Endothelial cell of umbilical vein (primary cell): ENCODE measurements at regions not wholly inside any gene's neighbourhood (a gene's known extent, or its start where the extent isn't known, plus 50 kb on each side); places are given as distances from the start of the nearest gene placed in this dataset.

Experiments
- BruUV-seq: library from RNA; stranded (reverse); fragments of 400-500 nt; replicated peaks from 2 replicates; lab custom pipeline; 2021; lab: Mats Ljungman, UMichigan
- CTCF ChIA-PET: fragments of 300-600, 350-600 bp; sonication (Branson Sonifier 250); formaldehyde crosslinking; loops from one replicate; lab custom pipeline; 2021; ENCODE audit warnings: antibody characterized with exemption, inconsistent platforms; lab: Charles Lee
- POLR2A ChIA-PET: fragments of 300-600, 350-600 bp; sonication (Branson Sonifier 250); formaldehyde crosslinking; loops from one replicate; lab custom pipeline; 2021; ENCODE audit warnings: antibody characterized with exemption, inconsistent platforms; lab: Charles Lee
- DNase-seq: peaks from one replicate; pipeline ENCODE4 v3.0.0-alpha.2; 2011; ENCODE audit warnings: low read depth, low spot score
- FAIRE-seq: peaks from 2 replicates; lab custom pipeline; 2011; peaks lifted over from hg19 to GRCh38; lab: Jason Lieb, UNC
- H2AFZ ChIP-seq: 2 replicates; pipeline ENCODE4 v1.6.0; 2012; ENCODE audit warnings: low read depth, low read length, control low read depth, inconsistent platforms
- H3K27ac ChIP-seq: 2 replicates; pipeline ENCODE4 v1.5.1; 2011; ENCODE audit warnings: low read depth, mild to moderate bottlenecking, control low read depth, low read length, moderate library complexity; ENCODE audit not compliant: insufficient read depth
- H3K27me3 ChIP-seq, 2 experiments: 2 replicates each; pipeline versions ENCODE4 v1.6.0 to v1.6.1; 2011; ENCODE audit warnings: low read length in 2 of 2, mixed read lengths in 1 of 2; ENCODE audit not compliant: control insufficient read depth in 2 of 2, insufficient read depth in 2 of 2
- H3K36me3 ChIP-seq, 2 experiments: 2 replicates in 1 of 2; 3 replicates in 1 of 2; pipeline ENCODE4 v1.5.1; 2011; ENCODE audit warnings: low read length in 2 of 2, mild to moderate bottlenecking in 1 of 2, moderate library complexity in 1 of 2; ENCODE audit not compliant: control insufficient read depth in 2 of 2, insufficient read depth in 2 of 2; ENCODE audit errors: extremely low read depth in 1 of 2
- H3K4me1 ChIP-seq: 3 replicates; pipeline ENCODE4 v1.5.1; 2011; ENCODE audit warnings: mild to moderate bottlenecking, low read length; ENCODE audit not compliant: control insufficient read depth, insufficient read depth; ENCODE audit errors: extremely low read depth
- H3K4me2 ChIP-seq: 2 replicates; pipeline ENCODE4 v1.6.1; 2011; ENCODE audit warnings: low read length, control low read depth, mixed read lengths; ENCODE audit not compliant: insufficient read depth
- H3K4me3 ChIP-seq, 3 experiments: fragments of 200-600 bp in 1 of 3; sonication (generic), shearing (Covaris generic) in 1 of 3; replicated peaks in 1 of 3; 2 replicates each; pipeline ENCODE4 v1.5.1; 2011 to 2016; ENCODE audit warnings: control low read depth in 3 of 3, low read length in 3 of 3, mild to moderate bottlenecking in 2 of 3, inconsistent platforms in 1 of 3, low read depth in 1 of 3, moderate library complexity in 1 of 3; ENCODE audit not compliant: insufficient read depth in 1 of 3
- H3K79me2 ChIP-seq: 2 replicates; pipeline ENCODE4 v1.6.0; 2012; ENCODE audit warnings: low read length, inconsistent platforms; ENCODE audit not compliant: control insufficient read depth, insufficient read depth
- H3K9ac ChIP-seq: replicated peaks from 2 replicates; pipeline ENCODE3; 2011; ENCODE audit warnings: low read length, control low read depth; ENCODE audit not compliant: insufficient read depth; ENCODE audit errors: extremely low read depth
- H3K9me1 ChIP-seq: replicated peaks from 3 replicates; pipeline ENCODE4 v1.6.0; 2011; ENCODE audit warnings: mild to moderate bottlenecking, low read length; ENCODE audit not compliant: control insufficient read depth, insufficient read depth; ENCODE audit errors: extremely low read depth
- H3K9me3 ChIP-seq: replicated peaks from 2 replicates; pipeline ENCODE4 v1.5.1; 2012; ENCODE audit warnings: low read length, inconsistent platforms; ENCODE audit not compliant: control insufficient read depth, insufficient read depth
- H4K20me1 ChIP-seq: replicated peaks from 2 replicates; pipeline ENCODE3; 2011; ENCODE audit warnings: mild to moderate bottlenecking, low read length; ENCODE audit not compliant: control insufficient read depth, insufficient read depth; ENCODE audit errors: extremely low read depth
- EZH2 ChIP-seq: IDR thresholded peaks from 2 replicates; pipeline ENCODE4 v1.6.1; 2012; ENCODE audit warnings: borderline replicate concordance, low read depth, mild to moderate bottlenecking, moderate library complexity, low read length, inconsistent platforms; ENCODE audit not compliant: severe bottlenecking
- FOS ChIP-seq: IDR thresholded peaks from 2 replicates; pipeline ENCODE4 v1.6.1; 2011; ENCODE audit warnings: mild to moderate bottlenecking, low read length, moderate library complexity, borderline replicate concordance; ENCODE audit not compliant: insufficient read depth
- GATA2 ChIP-seq: IDR thresholded peaks from 2 replicates; pipeline ENCODE4 v1.7.0; 2011; ENCODE audit warnings: low read depth, mild to moderate bottlenecking, moderate library complexity, mixed read lengths, low read length; ENCODE audit not compliant: insufficient read length, insufficient read depth
- JUN ChIP-seq: IDR thresholded peaks from 2 replicates; pipeline ENCODE4 v1.6.1; 2011; ENCODE audit warnings: borderline replicate concordance, low read depth; ENCODE audit not compliant: insufficient read length, insufficient read depth
- MAX ChIP-seq: IDR thresholded peaks from 2 replicates; pipeline ENCODE4 v1.6.1; 2011; ENCODE audit not compliant: insufficient read depth, insufficient read length
- MYC ChIP-seq: IDR thresholded peaks from one replicate; pipeline ENCODE4 v1.6.1; 2011; ENCODE audit warnings: mild to moderate bottlenecking, low read depth, low read length
- POLR2A ChIP-seq: IDR thresholded peaks from 2 replicates; pipeline ENCODE4 v1.6.1; 2012; ENCODE audit warnings: low read depth, mild to moderate bottlenecking, control low read depth, low read length
- POLR2AphosphoS5 ChIP-seq: IDR thresholded peaks from 2 replicates; pipeline ENCODE4 v1.6.1; 2012; ENCODE audit warnings: low read depth, mild to moderate bottlenecking, control low read depth, low read length, moderate library complexity; ENCODE audit not compliant: insufficient read depth
- dilution Hi-C: fragments of 300-500 bp; cut with MboI; formaldehyde crosslinking; loops from one replicate; pipeline ENCODE4 v1.15.0; 2019; ENCODE audit warnings: low sequenced_read_pairs; ENCODE audit not compliant: extremely low pct_ligation_motif_present
- intact Hi-C: fragments of 100-400 bp; cut with micrococcal nuclease; formaldehyde crosslinking; loops from one replicate; pipeline ENCODE4 v1.10.0; 2022
- TF ChIP-seq, protein P1 (sequence below), 2 donors: IDR thresholded peaks; 1 replicate in 1 of 2; 2 replicates in 1 of 2; pipeline ENCODE4 v1.5.1; 2011; ENCODE audit warnings: low read length in 2 of 2, mild to moderate bottlenecking in 2 of 2, moderate library complexity in 2 of 2, control low read depth in 1 of 2, inconsistent platforms in 1 of 2, low read depth in 1 of 2; ENCODE audit not compliant: insufficient read depth in 1 of 2; ENCODE audit errors: extremely low read depth in 1 of 2

GRCh38 chr14:27127838-27128237, 530.0 kb upstream of the NOVA1 start:
- dilution Hi-C loops (no loop called here), intact Hi-C loops (no loop called here)
- Histone ChIP-seq H3K79me2 (no peaks in the 10 kb centered on the region), H2AFZ (no peak overlapping the region), H4K20me1 (no peaks in the 10 kb centered on the region), H3K9me1 (no peaks in the 10 kb centered on the region), H3K36me3 (no peaks in the 10 kb centered on the region), H3K4me3 (no peak overlapping the region), H3K4me2 (no peak overlapping the region), H3K4me1 (no peaks in the 10 kb centered on the region), H3K27ac (no peak overlapping the region), H3K27me3 (no peaks in the 10 kb centered on the region), H3K9ac (no peak overlapping the region), H3K9me3 (no peaks in the 10 kb centered on the region)
- TF ChIP-seq MYC: no peak
- TF ChIP-seq MAX: no peak
- TF ChIP-seq, protein P1, sequence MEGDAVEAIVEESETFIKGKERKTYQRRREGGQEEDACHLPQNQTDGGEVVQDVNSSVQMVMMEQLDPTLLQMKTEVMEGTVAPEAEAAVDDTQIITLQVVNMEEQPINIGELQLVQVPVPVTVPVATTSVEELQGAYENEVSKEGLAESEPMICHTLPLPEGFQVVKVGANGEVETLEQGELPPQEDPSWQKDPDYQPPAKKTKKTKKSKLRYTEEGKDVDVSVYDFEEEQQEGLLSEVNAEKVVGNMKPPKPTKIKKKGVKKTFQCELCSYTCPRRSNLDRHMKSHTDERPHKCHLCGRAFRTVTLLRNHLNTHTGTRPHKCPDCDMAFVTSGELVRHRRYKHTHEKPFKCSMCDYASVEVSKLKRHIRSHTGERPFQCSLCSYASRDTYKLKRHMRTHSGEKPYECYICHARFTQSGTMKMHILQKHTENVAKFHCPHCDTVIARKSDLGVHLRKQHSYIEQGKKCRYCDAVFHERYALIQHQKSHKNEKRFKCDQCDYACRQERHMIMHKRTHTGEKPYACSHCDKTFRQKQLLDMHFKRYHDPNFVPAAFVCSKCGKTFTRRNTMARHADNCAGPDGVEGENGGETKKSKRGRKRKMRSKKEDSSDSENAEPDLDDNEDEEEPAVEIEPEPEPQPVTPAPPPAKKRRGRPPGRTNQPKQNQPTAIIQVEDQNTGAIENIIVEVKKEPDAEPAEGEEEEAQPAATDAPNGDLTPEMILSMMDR (IDR thresholded peaks at IDR 0.05; ENCODE audit: extremely low read depth in 1 of 2, insufficient read depth in 1 of 2, low read depth in 1 of 2, low read length in 2 of 2): no peak
- TF ChIP-seq FOS: no peak
- TF ChIP-seq POLR2A: no peak
- TF ChIP-seq JUN: no peak
- no peak for TF ChIP-seq POLR2AphosphoS5
- TF ChIP-seq EZH2: no peak
- TF ChIP-seq GATA2: no peak
- DNase-seq (no peak), FAIRE-seq (no peak)
- CTCF ChIA-PET: no interaction called here
- no TSS peak for BruUV-seq
- POLR2A ChIA-PET: no interaction called here
